ENCODE measurements at regions not wholly inside any gene's neighbourhood (a gene's known extent, or its start where the extent isn't known, plus 50 kb on each side); places are given as distances from the start of the nearest gene placed in this dataset.
"Not testable (repeated sequence)": the region's sequence is repeated elsewhere in the genome, so short reads cannot be mapped to it uniquely, and the experiment has no call there.

- TF ChIP-seq CTCF (IDR thresholded peaks at IDR 0.05) (no peak), ZFX (IDR thresholded peaks at IDR 0.05; ENCODE audit: borderline replicate concordance) (no peak)
These were observed 1380.1 kb downstream of the GRIK2 start for GRCh38 chr6:102773636-102774035.

GRCh38 chr6:102766963-102767362 lies 1373.5 kb downstream of the GRIK2 start:
- H3K27ac ChIP-seq: no peak overlapping the region
- TF ChIP-seq CTCF (IDR thresholded peaks at IDR 0.05) (no peak), ZFX (IDR thresholded peaks at IDR 0.05; ENCODE audit: borderline replicate concordance) (no peak)

More at GRCh38 chr6:102773636-102774035, 1380.1 kb downstream of the GRIK2 start:
- no peak overlapping the region for H3K27ac ChIP-seq

- no peak overlapping the region for H3K27ac ChIP-seq
- TF ChIP-seq CTCF (IDR thresholded peaks at IDR 0.05) (no peak), ZFX (IDR thresholded peaks at IDR 0.05; ENCODE audit: borderline replicate concordance) (no peak)
These were observed 1370.8 kb downstream of the GRIK2 start for GRCh38 chr6:102764317-102764716.

- no peak overlapping the region for H3K27ac ChIP-seq
- TF ChIP-seq CTCF (IDR thresholded peaks at IDR 0.05) (no peak), ZFX (IDR thresholded peaks at IDR 0.05; ENCODE audit: borderline replicate concordance) (no peak)
These were observed 1370.4 kb downstream of the GRIK2 start for GRCh38 chr6:102763891-102764290.

- H3K27ac ChIP-seq: no peak overlapping the region
- TF ChIP-seq CTCF (IDR thresholded peaks at IDR 0.05): no peak
- no peak for TF ChIP-seq ZFX (IDR thresholded peaks at IDR 0.05; ENCODE audit: borderline replicate concordance)
These were observed 1368.4 kb downstream of the GRIK2 start for GRCh38 chr6:102761872-102762271.

- TF ChIP-seq ZFX (IDR thresholded peaks at IDR 0.05; ENCODE audit: borderline replicate concordance): no peak
- TF ChIP-seq CTCF (IDR thresholded peaks at IDR 0.05): no peak
These were observed 1365.9 kb downstream of the GRIK2 start for GRCh38 chr6:102759415-102759814.

GRCh38 chr6:102758536-102758935 lies 1365.0 kb downstream of the GRIK2 start:
- not testable (repeated sequence) for H3K27ac ChIP-seq

More at GRCh38 chr6:102759415-102759814, 1365.9 kb downstream of the GRIK2 start:
- H3K27ac ChIP-seq: no peak overlapping the region

Measured in 22Rv1 (cell line).